Endothelial cell of umbilical vein (primary cell): ENCODE measurements at regions not wholly inside any gene's neighbourhood (a gene's known extent, or its start where the extent isn't known, plus 50 kb on each side); places are given as distances from the start of the nearest gene placed in this dataset.

Experiments
- BruUV-seq: library from RNA; stranded (reverse); fragments of 400-500 nt; replicated peaks from 2 replicates; lab custom pipeline; 2021; lab: Mats Ljungman, UMichigan
- CTCF ChIA-PET: fragments of 300-600, 350-600 bp; sonication (Branson Sonifier 250); formaldehyde crosslinking; loops from one replicate; lab custom pipeline; 2021; ENCODE audit warnings: antibody characterized with exemption, inconsistent platforms; lab: Charles Lee
- POLR2A ChIA-PET: fragments of 300-600, 350-600 bp; sonication (Branson Sonifier 250); formaldehyde crosslinking; loops from one replicate; lab custom pipeline; 2021; ENCODE audit warnings: antibody characterized with exemption, inconsistent platforms; lab: Charles Lee
- DNase-seq: peaks from one replicate; pipeline ENCODE4 v3.0.0-alpha.2; 2011; ENCODE audit warnings: low read depth, low spot score
- FAIRE-seq: peaks from 2 replicates; lab custom pipeline; 2011; peaks lifted over from hg19 to GRCh38; lab: Jason Lieb, UNC
- H2AFZ ChIP-seq: 2 replicates; pipeline ENCODE4 v1.6.0; 2012; ENCODE audit warnings: low read depth, low read length, control low read depth, inconsistent platforms
- H3K27ac ChIP-seq: 2 replicates; pipeline ENCODE4 v1.5.1; 2011; ENCODE audit warnings: low read depth, mild to moderate bottlenecking, control low read depth, low read length, moderate library complexity; ENCODE audit not compliant: insufficient read depth
- H3K27me3 ChIP-seq, 2 experiments: 2 replicates each; pipeline versions ENCODE4 v1.6.0 to v1.6.1; 2011; ENCODE audit warnings: low read length in 2 of 2, mixed read lengths in 1 of 2; ENCODE audit not compliant: control insufficient read depth in 2 of 2, insufficient read depth in 2 of 2
- H3K36me3 ChIP-seq, 2 experiments: 2 replicates in 1 of 2; 3 replicates in 1 of 2; pipeline ENCODE4 v1.5.1; 2011; ENCODE audit warnings: low read length in 2 of 2, mild to moderate bottlenecking in 1 of 2, moderate library complexity in 1 of 2; ENCODE audit not compliant: control insufficient read depth in 2 of 2, insufficient read depth in 2 of 2; ENCODE audit errors: extremely low read depth in 1 of 2
- H3K4me1 ChIP-seq: 3 replicates; pipeline ENCODE4 v1.5.1; 2011; ENCODE audit warnings: mild to moderate bottlenecking, low read length; ENCODE audit not compliant: control insufficient read depth, insufficient read depth; ENCODE audit errors: extremely low read depth
- H3K4me2 ChIP-seq: 2 replicates; pipeline ENCODE4 v1.6.1; 2011; ENCODE audit warnings: low read length, control low read depth, mixed read lengths; ENCODE audit not compliant: insufficient read depth
- H3K4me3 ChIP-seq, 3 experiments: fragments of 200-600 bp in 1 of 3; sonication (generic), shearing (Covaris generic) in 1 of 3; replicated peaks in 1 of 3; 2 replicates each; pipeline ENCODE4 v1.5.1; 2011 to 2016; ENCODE audit warnings: control low read depth in 3 of 3, low read length in 3 of 3, mild to moderate bottlenecking in 2 of 3, inconsistent platforms in 1 of 3, low read depth in 1 of 3, moderate library complexity in 1 of 3; ENCODE audit not compliant: insufficient read depth in 1 of 3
- H3K79me2 ChIP-seq: 2 replicates; pipeline ENCODE4 v1.6.0; 2012; ENCODE audit warnings: low read length, inconsistent platforms; ENCODE audit not compliant: control insufficient read depth, insufficient read depth
- H3K9ac ChIP-seq: replicated peaks from 2 replicates; pipeline ENCODE3; 2011; ENCODE audit warnings: low read length, control low read depth; ENCODE audit not compliant: insufficient read depth; ENCODE audit errors: extremely low read depth
- H3K9me1 ChIP-seq: replicated peaks from 3 replicates; pipeline ENCODE4 v1.6.0; 2011; ENCODE audit warnings: mild to moderate bottlenecking, low read length; ENCODE audit not compliant: control insufficient read depth, insufficient read depth; ENCODE audit errors: extremely low read depth
- H3K9me3 ChIP-seq: replicated peaks from 2 replicates; pipeline ENCODE4 v1.5.1; 2012; ENCODE audit warnings: low read length, inconsistent platforms; ENCODE audit not compliant: control insufficient read depth, insufficient read depth
- H4K20me1 ChIP-seq: replicated peaks from 2 replicates; pipeline ENCODE3; 2011; ENCODE audit warnings: mild to moderate bottlenecking, low read length; ENCODE audit not compliant: control insufficient read depth, insufficient read depth; ENCODE audit errors: extremely low read depth
- CTCF ChIP-seq, 2 donors: IDR thresholded peaks; 1 replicate in 1 of 2; 2 replicates in 1 of 2; pipeline ENCODE4 v1.5.1; 2011; ENCODE audit warnings: low read length in 2 of 2, mild to moderate bottlenecking in 2 of 2, moderate library complexity in 2 of 2, control low read depth in 1 of 2, inconsistent platforms in 1 of 2, low read depth in 1 of 2; ENCODE audit not compliant: insufficient read depth in 1 of 2; ENCODE audit errors: extremely low read depth in 1 of 2
- EZH2 ChIP-seq: IDR thresholded peaks from 2 replicates; pipeline ENCODE4 v1.6.1; 2012; ENCODE audit warnings: borderline replicate concordance, low read depth, mild to moderate bottlenecking, moderate library complexity, low read length, inconsistent platforms; ENCODE audit not compliant: severe bottlenecking
- FOS ChIP-seq: IDR thresholded peaks from 2 replicates; pipeline ENCODE4 v1.6.1; 2011; ENCODE audit warnings: mild to moderate bottlenecking, low read length, moderate library complexity, borderline replicate concordance; ENCODE audit not compliant: insufficient read depth
- GATA2 ChIP-seq: IDR thresholded peaks from 2 replicates; pipeline ENCODE4 v1.7.0; 2011; ENCODE audit warnings: low read depth, mild to moderate bottlenecking, moderate library complexity, mixed read lengths, low read length; ENCODE audit not compliant: insufficient read length, insufficient read depth
- JUN ChIP-seq: IDR thresholded peaks from 2 replicates; pipeline ENCODE4 v1.6.1; 2011; ENCODE audit warnings: borderline replicate concordance, low read depth; ENCODE audit not compliant: insufficient read length, insufficient read depth
- MAX ChIP-seq: IDR thresholded peaks from 2 replicates; pipeline ENCODE4 v1.6.1; 2011; ENCODE audit not compliant: insufficient read depth, insufficient read length
- MYC ChIP-seq: IDR thresholded peaks from one replicate; pipeline ENCODE4 v1.6.1; 2011; ENCODE audit warnings: mild to moderate bottlenecking, low read depth, low read length
- POLR2AphosphoS5 ChIP-seq: IDR thresholded peaks from 2 replicates; pipeline ENCODE4 v1.6.1; 2012; ENCODE audit warnings: low read depth, mild to moderate bottlenecking, control low read depth, low read length, moderate library complexity; ENCODE audit not compliant: insufficient read depth
- dilution Hi-C: fragments of 300-500 bp; cut with MboI; formaldehyde crosslinking; loops from one replicate; pipeline ENCODE4 v1.15.0; 2019; ENCODE audit warnings: low sequenced_read_pairs; ENCODE audit not compliant: extremely low pct_ligation_motif_present
- intact Hi-C: fragments of 100-400 bp; cut with micrococcal nuclease; formaldehyde crosslinking; loops from one replicate; pipeline ENCODE4 v1.10.0; 2022

- Histone ChIP-seq H4K20me1 (no peaks in the 10 kb centered on the region), H3K4me1 (no peaks in the 10 kb centered on the region), H3K9ac (no peak overlapping the region), H3K27ac (no peak overlapping the region), H3K4me3 (no peak overlapping the region), H3K36me3 (no peaks in the 10 kb centered on the region), H3K4me2 (no peak overlapping the region), H3K9me1 (no peaks in the 10 kb centered on the region), H3K79me2 (no peaks in the 10 kb centered on the region), H3K9me3 (no peaks in the 10 kb centered on the region), H2AFZ (no peak overlapping the region), H3K27me3 (no peaks in the 10 kb centered on the region)
- FAIRE-seq: no peak
- BruUV-seq: no TSS peak
- DNase-seq: no peak
- intact Hi-C loops: no loop called here
- CTCF ChIA-PET: no interaction called here
- dilution Hi-C loops: no loop called here
- TF ChIP-seq MYC: no peak
- TF ChIP-seq FOS: no peak
- TF ChIP-seq GATA2: no peak
- no peak for TF ChIP-seq CTCF (IDR thresholded peaks at IDR 0.05; ENCODE audit: extremely low read depth in 1 of 2, insufficient read depth in 1 of 2, low read depth in 1 of 2, low read length in 2 of 2)
- TF ChIP-seq JUN: no peak
- no peak for TF ChIP-seq MAX
- no peak for TF ChIP-seq EZH2
- TF ChIP-seq POLR2AphosphoS5: no peak
- POLR2A ChIA-PET: no interaction called here
Measured at GRCh38 chr6:917939-918338, 225.0 kb upstream of the EXOC2 start.
